Posterior cingulate gyrus (tissue), 11 donors: ENCODE measurements at regions not wholly inside any gene's neighbourhood (a gene's known extent, or its start where the extent isn't known, plus 50 kb on each side); places are given as distances from the start of the nearest gene placed in this dataset.
"Not testable (repeated sequence)": the region's sequence is repeated elsewhere in the genome, so short reads cannot be mapped to it uniquely, and the experiment has no call there.

Experiments used
- DNase-seq, 10 donors: peaks; one replicate each; pipeline versions ENCODE4 v3.0.0 to v3.0.0-alpha.2; 2020 to 2021; ENCODE audit warnings: mixed read lengths in 3 of 10
- intact Hi-C: fragments of 100-400 bp; cut with DNase I; formaldehyde crosslinking; loops from one replicate; pipeline ENCODE4 v1.15.1; 2023

- intact Hi-C loops = no loop called here
- DNase-seq = no peak
These were observed 67.2 kb downstream of the BUB3 start for GRCh38 chr10:123221418-123221817.

DNA sequence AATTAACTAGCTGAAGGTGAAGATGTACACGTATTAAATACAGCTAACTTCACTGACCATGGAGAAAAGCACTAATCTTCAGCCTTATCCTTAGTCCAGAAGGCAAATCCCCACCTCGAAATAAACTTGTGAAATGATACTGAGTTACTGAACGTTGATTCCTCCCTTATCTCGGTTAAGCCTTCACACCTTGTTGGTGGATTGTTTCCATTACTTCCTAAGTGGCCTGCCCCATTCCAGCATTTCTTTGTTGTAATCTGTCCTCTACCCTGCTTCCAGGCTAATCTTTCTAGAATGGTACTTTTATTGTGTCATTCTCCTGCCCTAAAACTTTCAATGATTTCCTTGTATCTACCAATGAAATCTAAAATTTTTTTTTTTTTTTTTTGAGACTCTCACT lies 68.6 kb downstream of the BUB3 start:
- intact Hi-C loops = no loop called here
- no peak for DNase-seq

DNA sequence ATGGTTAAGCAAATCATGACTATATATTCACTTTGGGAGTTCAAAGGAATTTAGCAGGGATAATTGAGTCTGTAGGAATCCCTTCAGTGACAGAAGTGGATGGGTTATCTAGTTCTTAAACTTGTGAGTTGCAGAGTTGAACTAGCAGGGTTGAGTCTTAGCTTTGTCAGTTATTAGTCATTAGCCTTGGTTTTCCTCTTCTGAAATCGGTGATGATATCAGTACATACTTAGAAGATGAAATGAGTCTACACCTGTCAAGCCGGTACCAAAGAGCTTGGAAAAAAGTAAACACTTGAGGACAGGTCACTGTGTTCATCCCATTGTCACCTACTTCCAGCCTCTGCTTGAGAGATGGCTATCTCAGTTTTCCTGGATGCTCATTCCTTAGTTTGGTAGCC lies 73.5 kb downstream of the BUB3 start:
- intact Hi-C loops = no loop called here
- DNase-seq = no peak

DNA sequence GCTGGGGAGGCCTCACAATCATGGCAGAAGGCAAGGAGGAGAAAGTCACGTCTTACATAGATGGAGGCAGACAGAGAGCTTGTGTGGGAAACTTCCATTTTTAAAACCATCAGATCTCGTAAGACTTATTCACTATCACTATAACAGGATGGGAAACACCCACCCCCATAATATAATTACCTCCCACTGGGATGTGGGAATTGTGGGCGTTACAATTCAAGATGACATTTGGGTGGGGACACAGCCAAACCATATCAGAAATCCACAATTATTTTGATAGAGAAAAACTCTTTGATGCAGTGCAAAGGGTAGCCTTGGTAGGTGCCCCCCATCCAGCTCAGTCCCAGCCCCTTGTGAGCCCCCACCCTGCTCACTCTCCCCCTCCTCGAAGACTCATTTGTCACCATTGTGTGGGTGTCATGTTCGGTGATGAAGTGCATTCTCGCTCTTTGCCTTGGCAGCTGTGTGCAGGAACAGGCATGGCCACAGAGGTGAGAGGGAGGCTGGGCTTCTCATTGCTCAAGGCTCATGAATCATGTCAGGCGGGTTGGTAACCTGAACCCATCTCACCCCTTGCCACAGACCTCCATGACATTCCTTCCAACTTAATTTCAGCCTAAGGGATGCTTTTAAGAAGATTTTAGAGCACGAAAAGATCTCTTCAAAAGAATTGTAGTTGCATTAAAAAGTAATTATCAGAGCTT lies 75.9 kb downstream of the BUB3 start:
- no peak for DNase-seq
- intact Hi-C loops = no loop called here

DNA sequence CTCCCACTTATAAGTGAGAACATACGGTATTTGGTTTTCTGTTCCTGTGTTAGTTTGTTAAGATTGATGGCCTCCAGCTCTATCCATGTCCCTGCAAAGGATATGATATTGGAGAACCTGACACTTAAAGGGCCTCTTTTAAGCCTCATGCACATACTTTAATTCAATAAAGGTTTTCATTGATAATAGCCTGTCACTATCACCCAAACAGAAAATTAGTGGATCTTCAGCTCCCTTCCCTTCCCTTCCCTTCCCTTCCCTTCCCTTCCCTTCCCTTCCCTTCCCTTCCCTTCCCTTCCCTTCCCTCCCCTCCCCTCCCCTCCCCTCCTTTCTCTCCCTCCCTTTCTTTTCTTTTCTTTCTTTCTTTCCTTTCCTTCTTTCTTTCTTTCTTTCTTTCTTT lies 78.7 kb downstream of the BUB3 start:
- intact Hi-C loops, DNase-seq: not testable (repeated sequence)

- intact Hi-C loops = not testable (repeated sequence)
These were observed 80.8 kb downstream of the BUB3 start for GRCh38 chr10:123235014-123235413.

GRCh38 chr10:123236126-123236525 lies 81.9 kb downstream of the BUB3 start:
- intact Hi-C loops = no loop called here
- no peak for DNase-seq

More at GRCh38 chr10:123235014-123235413, 80.8 kb downstream of the BUB3 start:
- DNase-seq = not testable (repeated sequence)

GRCh38 chr10:123240250-123240649 lies 86.0 kb downstream of the BUB3 start:
- intact Hi-C loops = no loop called here
- no peak for DNase-seq

DNA sequence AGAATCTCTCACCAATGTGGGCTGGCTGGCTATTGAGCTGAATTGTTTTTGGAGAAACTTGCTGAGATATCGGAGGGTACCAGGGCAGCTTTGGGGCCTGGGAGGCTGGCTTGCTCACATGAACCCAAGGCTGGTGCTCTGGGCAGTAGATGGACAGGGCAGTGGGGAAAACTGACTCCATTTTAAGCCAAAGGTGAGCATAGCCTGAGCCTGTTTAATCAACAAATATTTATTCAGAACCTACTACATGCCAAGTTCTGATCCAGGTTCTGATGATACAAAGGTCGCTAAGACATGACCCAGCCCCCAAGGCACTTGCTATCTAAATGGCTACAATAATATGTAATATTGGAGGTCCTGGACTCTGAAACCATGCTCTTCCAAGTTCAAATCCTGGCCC lies 86.6 kb downstream of the BUB3 start:
- DNase-seq = no peak
- intact Hi-C loops = no loop called here

GRCh38 chr10:123241391-123242141 lies 87.4 kb downstream of the BUB3 start:
- intact Hi-C loops = no loop called here
- DNase-seq = no peak

- no peak for DNase-seq
- intact Hi-C loops = no loop called here
These were observed 90.5 kb downstream of the BUB3 start for GRCh38 chr10:123244747-123245146.

- intact Hi-C loops = no loop called here
- DNase-seq = peak in 1 of 10 donors; percentile 12
These were observed 91.1 kb downstream of the BUB3 start for GRCh38 chr10:123245264-123245663.

DNA sequence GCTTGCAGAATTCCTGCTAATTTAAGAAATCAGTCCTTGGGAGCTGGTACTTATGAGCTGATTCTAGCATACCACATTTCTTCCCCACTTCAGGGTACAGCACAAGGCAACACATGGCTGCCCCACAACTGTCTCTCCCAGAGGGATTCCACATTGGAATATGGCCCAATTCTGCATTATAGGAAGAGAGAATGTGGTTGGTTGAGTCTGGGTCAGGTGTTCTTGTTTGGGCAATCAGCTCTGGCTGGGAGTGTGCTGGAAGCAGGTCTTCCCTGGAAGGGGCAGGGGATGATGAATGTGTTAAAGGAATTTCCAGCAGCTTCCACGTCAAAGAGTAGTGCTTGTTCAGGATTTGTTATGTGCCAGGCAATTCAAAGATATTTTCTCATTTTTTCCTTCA lies 95.7 kb downstream of the BUB3 start:
- intact Hi-C loops = no loop called here
- DNase-seq = no peak

GRCh38 chr10:123250640-123251039 lies 96.4 kb downstream of the BUB3 start:
- intact Hi-C loops = no loop called here
- DNase-seq = no peak

DNA sequence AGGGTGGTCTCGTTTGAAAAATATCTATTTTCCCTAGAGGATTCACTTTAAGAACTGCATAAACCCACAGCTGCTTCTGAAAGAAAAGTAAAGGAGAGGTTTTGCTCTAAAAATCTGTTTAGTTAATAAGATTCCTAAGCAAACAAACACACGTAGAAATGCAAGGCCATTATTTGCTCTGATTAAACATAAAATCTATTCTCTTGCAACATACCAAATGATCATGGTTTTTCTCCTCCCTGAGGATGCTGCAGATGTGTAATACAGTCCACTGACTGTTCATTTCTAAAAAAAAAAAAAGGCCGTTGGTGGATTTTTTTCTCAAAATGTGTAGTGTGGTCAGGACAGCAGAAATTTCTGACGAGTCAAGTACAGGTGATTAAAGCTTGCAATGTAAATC lies 98.6 kb downstream of the BUB3 start:
- intact Hi-C loops = no loop called here
- DNase-seq = no peak

- intact Hi-C loops, DNase-seq: not testable (repeated sequence)
These were observed 100.1 kb downstream of the BUB3 start for GRCh38 chr10:123254343-123254742.

- intact Hi-C loops = no loop called here
- no peak for DNase-seq
These were observed 103.8 kb downstream of the BUB3 start for GRCh38 chr10:123257904-123258456.

- no peak for DNase-seq
- intact Hi-C loops = no loop called here
These were observed 104.9 kb downstream of the BUB3 start for GRCh38 chr10:123259081-123259480.

- intact Hi-C loops = no loop called here
- DNase-seq = no peak
These were observed 105.6 kb downstream of the BUB3 start for GRCh38 chr10:123259791-123260190.

DNA sequence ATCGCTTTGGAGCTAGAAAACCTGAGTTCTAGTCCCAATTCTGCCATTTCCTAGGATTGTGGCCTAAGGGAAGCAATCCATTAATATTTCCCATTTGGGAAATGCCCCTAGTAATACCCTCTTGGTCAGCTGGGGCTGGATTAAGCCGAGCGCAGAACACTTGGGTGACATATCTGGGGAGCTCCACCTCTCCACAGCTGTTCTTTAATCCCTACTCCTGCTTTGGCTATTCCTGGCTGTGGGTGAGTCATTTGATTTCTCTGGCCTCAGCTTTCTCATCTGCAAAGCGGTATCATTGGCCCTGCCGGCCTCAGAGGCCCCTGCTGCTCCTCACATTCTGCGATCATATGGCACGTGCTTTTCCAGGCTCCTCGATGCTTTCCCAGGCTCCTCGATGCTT lies 108.3 kb downstream of the BUB3 start:
- intact Hi-C loops = no loop called here
- no peak for DNase-seq

GRCh38 chr10:123266971-123267370 lies 112.8 kb downstream of the BUB3 start:
- no peak for DNase-seq
- intact Hi-C loops = no loop called here

DNA sequence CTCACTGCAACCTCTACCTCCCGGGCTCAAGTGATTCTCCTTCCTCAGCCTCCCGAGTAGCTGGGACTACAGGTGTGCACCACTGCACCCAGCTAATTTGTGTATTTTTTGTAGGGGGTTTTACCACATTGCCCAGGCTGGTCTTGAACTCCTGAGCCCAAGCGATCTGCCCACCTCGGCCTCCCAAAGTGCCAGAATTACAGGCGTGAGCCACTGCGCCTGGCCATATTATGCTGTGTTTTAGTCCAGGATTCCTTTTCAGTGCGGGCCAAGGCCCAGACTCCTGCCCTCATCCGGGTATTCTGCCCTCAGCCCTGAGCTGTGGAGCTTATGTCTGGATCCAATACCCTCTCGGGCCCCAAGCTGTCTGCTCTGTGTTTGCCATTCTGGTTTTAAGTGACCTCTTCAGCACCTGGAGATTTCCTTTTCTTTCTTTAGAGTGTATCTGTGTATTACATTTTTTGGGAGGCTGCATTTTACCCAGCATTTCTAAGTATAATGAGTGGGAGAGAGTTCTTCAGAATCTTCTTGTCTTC lies 114.9 kb downstream of the BUB3 start:
- intact Hi-C loops = no loop called here
- peak in 1 of 10 donors; percentile 75 for DNase-seq
